Gastroesophageal sphincter (tissue), 4 donors: ENCODE measurements at regions not wholly inside any gene's neighbourhood (a gene's known extent, or its start where the extent isn't known, plus 50 kb on each side); places are given as distances from the start of the nearest gene placed in this dataset.

Experiments used
- ATAC-seq: fragments of 150-250 bp; one replicate; pipeline ENCODE4 v1.9.1; 2016; ENCODE audit warnings: mild to moderate bottlenecking, moderate library complexity
- H3K27ac ChIP-seq, 4 donors: fragments of 200-600 bp; sonication (generic) in 3 of 4; 1 replicate in 3 of 4; 2 replicates in 1 of 4; pipeline ENCODE4 v1.5.1; 2016 to 2019
- H3K27me3 ChIP-seq: fragments of 200-600 bp; sonication (generic); one replicate; pipeline ENCODE4 v1.5.1; 2019
- H3K36me3 ChIP-seq, 2 donors: fragments of 200-600 bp; sonication (generic); one replicate each; pipeline ENCODE4 v1.5.1; 2019; ENCODE audit warnings: control low read depth in 1 of 2
- H3K4me1 ChIP-seq, 3 donors: fragments of 200-600 bp; sonication (generic); 1 replicate in 2 of 3; 2 replicates in 1 of 3; pipeline ENCODE4 v1.5.1; 2016 to 2019; ENCODE audit warnings: control low read depth in 2 of 3
- H3K4me3 ChIP-seq, 2 donors: fragments of 200-600 bp; sonication (generic); one replicate each; pipeline ENCODE4 v1.5.1; 2019; ENCODE audit warnings: mild to moderate bottlenecking in 1 of 2, moderate library complexity in 1 of 2
- H3K9me3 ChIP-seq, 3 donors: fragments of 200-600 bp; sonication (generic); one replicate each; pipeline ENCODE4 v1.5.1; 2017 to 2019; ENCODE audit warnings: control low read depth in 2 of 3
- EP300 ChIP-seq: sonication (generic); formaldehyde crosslinking; IDR thresholded peaks from one replicate; pipeline ENCODE4 v1.6.1; 2017; ENCODE audit warnings: antibody characterized with exemption, mild to moderate bottlenecking
- POLR2A ChIP-seq, 2 donors: fragments of 450-650 bp; IDR thresholded peaks; one replicate each; pipeline ENCODE4 v1.6.1; 2017; ENCODE audit warnings: antibody characterized with exemption in 2 of 2, mild to moderate bottlenecking in 2 of 2, moderate library complexity in 1 of 2
- POLR2AphosphoS5 ChIP-seq: sonication (generic); formaldehyde crosslinking; IDR thresholded peaks from one replicate; pipeline ENCODE4 v1.6.1; 2017; ENCODE audit warnings: antibody characterized with exemption
- WGBS, 2 donors: methylation state at CpG; one replicate each; pipeline ENCODE4 v1.1.5; 2018; ENCODE audit warnings: low coverage in 1 of 2; 5-methylcytosine and 5-hydroxymethylcytosine counted together
- TF ChIP-seq, protein P1 (sequence below), 4 experiments: fragments of 200-600 bp in 2 of 4; fragments of 450-650 bp in 2 of 4; sonication (generic) in 1 of 4; IDR thresholded peaks; one replicate each; pipeline ENCODE4 v1.5.1; 2017 to 2019; ENCODE audit warnings: antibody characterized with exemption in 4 of 4, mild to moderate bottlenecking in 2 of 4, moderate library complexity in 2 of 4

DNA sequence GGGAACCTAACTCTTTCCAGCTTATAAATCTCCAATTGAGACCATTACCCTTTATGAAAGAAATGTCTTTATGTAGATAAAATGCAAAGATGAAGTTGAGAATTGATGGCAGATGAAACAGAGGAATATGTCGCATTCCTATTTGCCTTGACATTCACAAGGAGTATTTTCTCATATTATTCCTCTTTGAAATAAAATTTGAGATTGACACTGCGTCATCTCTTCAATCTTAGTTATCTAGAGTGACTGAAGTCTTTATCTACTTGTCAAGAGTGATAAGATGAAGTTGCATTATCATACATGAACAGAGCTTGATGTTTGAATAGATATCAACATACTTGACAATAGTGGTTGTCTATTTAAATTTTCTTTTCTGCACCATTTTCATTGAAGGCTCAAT is 574.4 kb upstream of the SOX9 start:
- TF ChIP-seq POLR2A (IDR thresholded peaks at IDR 0.05) (no peak), POLR2AphosphoS5 (no peak)
- TF ChIP-seq, protein P1, sequence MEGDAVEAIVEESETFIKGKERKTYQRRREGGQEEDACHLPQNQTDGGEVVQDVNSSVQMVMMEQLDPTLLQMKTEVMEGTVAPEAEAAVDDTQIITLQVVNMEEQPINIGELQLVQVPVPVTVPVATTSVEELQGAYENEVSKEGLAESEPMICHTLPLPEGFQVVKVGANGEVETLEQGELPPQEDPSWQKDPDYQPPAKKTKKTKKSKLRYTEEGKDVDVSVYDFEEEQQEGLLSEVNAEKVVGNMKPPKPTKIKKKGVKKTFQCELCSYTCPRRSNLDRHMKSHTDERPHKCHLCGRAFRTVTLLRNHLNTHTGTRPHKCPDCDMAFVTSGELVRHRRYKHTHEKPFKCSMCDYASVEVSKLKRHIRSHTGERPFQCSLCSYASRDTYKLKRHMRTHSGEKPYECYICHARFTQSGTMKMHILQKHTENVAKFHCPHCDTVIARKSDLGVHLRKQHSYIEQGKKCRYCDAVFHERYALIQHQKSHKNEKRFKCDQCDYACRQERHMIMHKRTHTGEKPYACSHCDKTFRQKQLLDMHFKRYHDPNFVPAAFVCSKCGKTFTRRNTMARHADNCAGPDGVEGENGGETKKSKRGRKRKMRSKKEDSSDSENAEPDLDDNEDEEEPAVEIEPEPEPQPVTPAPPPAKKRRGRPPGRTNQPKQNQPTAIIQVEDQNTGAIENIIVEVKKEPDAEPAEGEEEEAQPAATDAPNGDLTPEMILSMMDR (IDR thresholded peaks at IDR 0.05), result no peak
- ATAC-seq, result no peak
- no peaks in the 10 kb centered on the region for H3K36me3 ChIP-seq
- no peak overlapping the region for H3K4me3 ChIP-seq
- H3K27me3 ChIP-seq, result no peaks in the 10 kb centered on the region
- no peaks in the 10 kb centered on the region for H3K9me3 ChIP-seq
- H3K4me1 ChIP-seq, result no peaks in the 10 kb centered on the region
- WGBS, 2 donors, result 45 to 64% methylated on average over 2 of the region's 2 CpGs
- no peak overlapping the region for H3K27ac ChIP-seq

DNA sequence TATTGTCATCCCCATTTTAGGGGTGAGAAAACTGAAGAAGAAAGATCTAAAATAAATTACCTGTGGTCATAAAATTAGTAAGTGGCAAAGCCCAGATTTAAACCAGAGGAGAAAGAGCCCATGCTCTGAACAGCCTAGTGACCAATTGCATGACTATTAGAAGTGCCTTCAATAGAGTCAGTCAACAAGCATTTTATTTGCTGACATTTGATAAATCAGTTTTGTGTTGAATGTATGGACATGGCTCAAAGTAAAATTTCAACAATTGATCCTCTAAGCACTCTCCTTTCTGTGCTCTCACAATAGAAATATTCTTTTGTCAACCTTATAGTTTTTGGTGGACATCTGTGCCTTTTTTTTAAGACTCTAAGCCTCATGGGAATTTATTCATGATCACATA is 572.9 kb upstream of the SOX9 start:
- H3K36me3 ChIP-seq, result no peaks in the 10 kb centered on the region
- no peak overlapping the region for H3K27ac ChIP-seq
- no peaks in the 10 kb centered on the region for H3K9me3 ChIP-seq
- no peak for TF ChIP-seq EP300
- TF ChIP-seq, protein P1 (IDR thresholded peaks at IDR 0.05), result no peak
- no peak for TF ChIP-seq POLR2A (IDR thresholded peaks at IDR 0.05)
- no peak for TF ChIP-seq POLR2AphosphoS5
- H3K27me3 ChIP-seq, result no peaks in the 10 kb centered on the region
- no peak for ATAC-seq
- no peaks in the 10 kb centered on the region for H3K4me1 ChIP-seq
- H3K4me3 ChIP-seq, result no peak overlapping the region

DNA sequence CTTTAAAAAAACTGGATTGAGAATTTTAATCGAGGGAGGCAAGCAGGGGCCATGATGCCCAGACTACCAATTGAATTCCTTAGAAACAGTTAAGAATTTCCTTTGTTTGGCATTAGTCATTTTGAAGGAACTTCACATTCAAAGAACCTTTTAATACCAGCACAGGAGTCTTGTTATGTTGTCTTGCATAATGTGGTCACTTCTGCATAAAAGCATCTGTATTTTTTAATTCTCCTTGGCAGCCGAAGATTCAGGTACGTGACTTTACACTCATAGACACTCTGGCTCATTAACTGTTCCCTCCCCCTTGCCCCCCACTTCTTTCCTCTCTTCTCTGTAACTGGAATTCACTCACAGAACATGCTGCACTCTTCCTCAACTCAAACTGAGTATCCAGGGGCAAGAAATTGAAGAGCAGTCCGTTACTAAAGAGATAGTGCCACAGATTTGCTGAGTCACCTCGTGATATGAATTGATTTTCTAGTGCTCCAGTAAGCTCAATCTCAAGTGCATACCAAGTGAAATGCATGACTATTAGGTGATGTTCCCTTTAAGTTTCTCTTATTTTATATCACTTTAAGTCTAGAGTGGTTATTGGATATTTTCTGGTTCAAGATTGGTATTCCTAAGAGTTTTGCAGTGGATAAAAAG is 572.2 kb upstream of the SOX9 start:
- TF ChIP-seq, protein P1 (IDR thresholded peaks at IDR 0.05), result no peak
- no peak for TF ChIP-seq POLR2AphosphoS5
- no peak for TF ChIP-seq POLR2A (IDR thresholded peaks at IDR 0.05)
- no peak for TF ChIP-seq EP300
- no peak overlapping the region for H3K27ac ChIP-seq
- no peaks in the 10 kb centered on the region for H3K36me3 ChIP-seq
- H3K4me3 ChIP-seq, result no peak overlapping the region
- WGBS, 2 donors, result 65 to 82% methylated on average over 5 of the region's 5 CpGs
- H3K27me3 ChIP-seq, result no peaks in the 10 kb centered on the region
- H3K4me1 ChIP-seq, result no peaks in the 10 kb centered on the region
- ATAC-seq, result no peak
- no peaks in the 10 kb centered on the region for H3K9me3 ChIP-seq

DNA sequence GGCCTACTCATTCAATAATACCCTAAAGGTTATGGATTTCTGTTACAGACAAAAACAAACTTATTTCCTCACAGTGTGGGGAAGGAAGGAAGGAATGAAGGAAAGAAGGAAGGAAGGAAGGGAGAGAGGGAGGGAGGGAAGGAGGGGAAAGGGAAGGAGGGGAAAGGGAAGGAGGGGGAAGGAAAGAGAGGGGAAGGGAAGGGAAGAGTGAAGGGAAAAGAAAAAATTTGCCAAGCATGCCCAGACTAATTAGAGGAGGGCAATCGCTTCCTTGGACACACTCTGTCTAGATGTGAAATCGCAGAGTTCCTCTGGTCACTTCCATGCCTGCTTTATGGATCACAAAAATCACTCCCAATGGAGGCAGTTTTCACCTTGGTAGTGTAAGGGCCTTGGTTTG is 570.1 kb upstream of the SOX9 start:
- Histone ChIP-seq H3K27me3 (no peaks in the 10 kb centered on the region), H3K9me3 (no peaks in the 10 kb centered on the region), H3K27ac (no peak overlapping the region), H3K36me3 (no peaks in the 10 kb centered on the region), H3K4me3 (no peak overlapping the region), H3K4me1 (no peaks in the 10 kb centered on the region)
- TF ChIP-seq EP300 (no peak), POLR2A (IDR thresholded peaks at IDR 0.05) (no peak), POLR2AphosphoS5 (no peak)
- TF ChIP-seq, protein P1 (IDR thresholded peaks at IDR 0.05), result no peak
- ATAC-seq, result no peak
- WGBS, 2 donors, result 80 to 89% methylated on average over 2 of the region's 2 CpGs

DNA sequence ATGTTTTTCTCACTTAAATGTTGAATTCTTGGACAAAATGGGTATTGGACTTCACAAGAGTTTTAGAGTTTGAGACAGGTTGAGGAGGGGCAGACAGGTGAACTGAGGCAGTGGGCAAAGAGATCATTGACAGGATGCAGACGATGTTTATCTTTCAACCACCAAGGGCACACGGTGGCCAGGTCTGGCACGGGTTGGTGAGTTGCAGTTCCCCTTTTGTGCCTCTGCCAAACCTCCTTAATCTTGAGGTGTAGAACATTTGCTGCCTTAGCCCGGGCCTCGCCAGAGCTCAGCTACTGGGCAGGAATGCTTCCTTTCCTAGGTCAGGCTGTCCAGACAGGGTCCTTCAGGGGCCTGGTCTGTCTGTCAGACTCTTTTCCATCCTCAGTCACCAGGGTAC is 567.4 kb upstream of the SOX9 start:
- WGBS, 2 donors, result 57 to 65% methylated on average over 3 to 5 of the region's 5 CpGs
- Histone ChIP-seq H3K36me3 (no peaks in the 10 kb centered on the region), H3K4me3 (no peak overlapping the region), H3K9me3 (no peaks in the 10 kb centered on the region), H3K4me1 (no peaks in the 10 kb centered on the region), H3K27ac (no peak overlapping the region), H3K27me3 (no peaks in the 10 kb centered on the region)
- TF ChIP-seq POLR2A (IDR thresholded peaks at IDR 0.05), result no peak
- no peak for TF ChIP-seq EP300
- no peak for TF ChIP-seq POLR2AphosphoS5
- TF ChIP-seq, protein P1 (IDR thresholded peaks at IDR 0.05), result no peak
- ATAC-seq, result no peak
